PFSK-1 (cell line): ENCODE measurements at regions not wholly inside any gene's neighbourhood (a gene's known extent, or its start where the extent isn't known, plus 50 kb on each side); places are given as distances from the start of the nearest gene placed in this dataset.

Experiments used
- FOXP2 ChIP-seq: optimal IDR thresholded peaks from 2 replicates; pipeline ENCODE3; 2011; ENCODE audit warnings: borderline replicate concordance, control low read depth, inconsistent platforms; ENCODE audit not compliant: insufficient read depth; ENCODE audit errors: extremely low read length, extremely low read depth
- POLR2AphosphoS5 ChIP-seq: IDR thresholded peaks from 2 replicates; pipeline ENCODE4 v1.6.1; 2012; ENCODE audit warnings: low read depth, mild to moderate bottlenecking, control low read depth, low read length, moderate library complexity
- REST ChIP-seq, 2 experiments: IDR thresholded peaks; 2 replicates each; pipeline versions ENCODE4 v1.6.1 to v1.8.0; 2011 to 2012; ENCODE audit warnings: low read depth in 2 of 2, low read length in 2 of 2, control low read depth in 1 of 2, inconsistent platforms in 1 of 2, mild to moderate bottlenecking in 1 of 2, moderate library complexity in 1 of 2; ENCODE audit not compliant: insufficient read depth in 1 of 2
- SIN3A ChIP-seq: IDR thresholded peaks from 2 replicates; pipeline ENCODE4 v1.6.1; 2012; ENCODE audit warnings: mild to moderate bottlenecking, low read length, moderate library complexity, borderline replicate concordance; ENCODE audit not compliant: insufficient read depth
- TAF1 ChIP-seq: IDR thresholded peaks from 2 replicates; pipeline ENCODE4 v1.6.1; 2012; ENCODE audit warnings: low read length, control low read depth, borderline replicate concordance; ENCODE audit not compliant: insufficient read depth

DNA sequence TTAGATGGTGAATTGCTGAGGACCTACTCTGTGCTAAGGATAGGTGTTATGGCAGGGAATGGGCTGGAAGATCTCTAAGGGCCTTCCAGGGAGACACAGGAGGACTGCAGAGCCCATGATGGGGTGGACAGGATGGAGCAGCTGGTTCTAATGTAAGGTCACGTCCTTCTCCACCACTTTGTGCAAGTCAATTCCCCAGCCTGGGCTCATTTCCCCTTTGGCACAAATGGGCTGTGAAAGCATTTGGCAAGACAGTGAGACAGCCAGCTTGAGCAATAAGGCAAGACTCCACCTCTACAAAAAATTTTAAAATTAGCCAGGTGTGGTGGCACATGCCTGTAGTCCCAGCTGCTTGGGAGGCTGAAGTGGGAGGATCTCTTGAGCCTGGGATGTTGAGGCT, 81.4 kb upstream of the THY1 start:
- TF ChIP-seq SIN3A (no peak), REST (IDR thresholded peaks at IDR 0.05; ENCODE audit: insufficient read depth in 1 of 2, low read depth in 2 of 2, low read length in 2 of 2) (no peak), POLR2AphosphoS5 (no peak), TAF1 (no peak), FOXP2 (no peak)

DNA sequence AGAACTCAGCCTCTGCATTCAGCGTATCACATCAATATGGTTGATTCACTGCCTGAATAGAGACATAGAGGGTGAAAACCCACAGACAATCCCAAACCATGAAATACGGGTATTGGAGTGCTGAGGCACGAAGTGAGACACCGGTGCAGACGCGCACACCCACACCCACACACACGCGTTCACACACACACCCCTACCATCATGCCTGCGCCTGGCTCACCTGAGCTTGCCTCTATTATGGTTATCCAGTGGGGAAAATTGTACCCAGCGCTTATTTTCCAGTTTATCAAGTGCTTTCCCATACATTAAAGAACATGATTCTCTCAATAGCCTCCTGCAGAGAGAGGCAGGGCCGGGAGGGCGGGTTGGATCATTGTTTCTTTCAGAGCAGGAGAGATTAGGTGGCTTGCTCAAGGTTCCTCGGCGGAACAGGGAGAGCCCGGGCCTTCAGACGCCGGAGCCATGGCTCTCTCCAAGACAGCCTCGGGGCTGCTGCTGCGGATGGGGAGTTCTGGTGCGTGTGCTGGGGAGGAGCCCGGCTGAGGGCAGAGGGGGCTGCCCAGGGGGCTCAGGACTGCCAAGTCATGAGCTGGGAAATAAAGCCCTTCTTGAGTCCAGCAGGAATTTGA, 78.9 kb upstream of the THY1 start:
- TF ChIP-seq FOXP2 = no peak
- no peak for TF ChIP-seq SIN3A
- no peak for TF ChIP-seq REST (IDR thresholded peaks at IDR 0.05; ENCODE audit: insufficient read depth in 1 of 2, low read depth in 2 of 2, low read length in 2 of 2)
- no peak for TF ChIP-seq TAF1
- no peak for TF ChIP-seq POLR2AphosphoS5

GRCh38 chr11:119497717-119498116, 74.7 kb upstream of the THY1 start:
- TF ChIP-seq TAF1 = no peak
- TF ChIP-seq SIN3A = no peak
- no peak for TF ChIP-seq FOXP2
- no peak for TF ChIP-seq REST (IDR thresholded peaks at IDR 0.05; ENCODE audit: insufficient read depth in 1 of 2, low read depth in 2 of 2, low read length in 2 of 2)
- TF ChIP-seq POLR2AphosphoS5 = no peak

GRCh38 chr11:119496997-119497396, 74.0 kb upstream of the THY1 start:
- TF ChIP-seq TAF1 (no peak), FOXP2 (no peak), REST (IDR thresholded peaks at IDR 0.05; ENCODE audit: insufficient read depth in 1 of 2, low read depth in 2 of 2, low read length in 2 of 2) (no peak), POLR2AphosphoS5 (no peak)

DNA sequence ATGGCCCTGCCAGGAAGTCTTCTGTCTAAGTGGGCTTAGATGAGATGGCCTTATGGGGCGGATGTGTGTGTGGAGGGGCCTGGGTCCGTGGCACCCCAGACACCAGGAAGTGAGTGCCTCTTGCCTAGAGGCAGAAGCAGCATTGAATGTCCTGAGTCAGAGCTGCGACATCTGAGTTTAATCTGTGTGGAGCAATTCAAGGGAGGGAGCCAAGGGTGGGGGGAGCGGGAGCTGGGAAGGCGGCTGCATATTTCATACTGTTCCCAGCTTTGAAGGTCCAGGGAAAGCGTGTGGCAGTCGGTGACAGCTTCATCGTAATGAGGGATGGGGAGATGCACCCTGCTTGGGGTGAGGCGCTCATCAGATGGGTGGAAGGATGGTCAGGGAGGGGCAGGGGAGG, 73.5 kb upstream of the THY1 start:
- no peak for TF ChIP-seq FOXP2
- TF ChIP-seq POLR2AphosphoS5 = no peak
- no peak for TF ChIP-seq SIN3A
- TF ChIP-seq REST (IDR thresholded peaks at IDR 0.05; ENCODE audit: insufficient read depth in 1 of 2, low read depth in 2 of 2, low read length in 2 of 2) = no peak
